Calu3 (cell line): ENCODE measurements at regions not wholly inside any gene's neighbourhood (a gene's known extent, or its start where the extent isn't known, plus 50 kb on each side); places are given as distances from the start of the nearest gene placed in this dataset.

ENCODE experiments used
- BruUV-seq: library from RNA; stranded (reverse); fragments of 400-500 nt; replicated peaks from 2 replicates; lab custom pipeline; 2021; lab: Mats Ljungman, UMichigan
- CTCF ChIA-PET: fragments of 300-600 bp; sonication (Branson Sonifier 250); formaldehyde crosslinking; loops from one replicate; lab custom pipeline; 2022; ENCODE audit warnings: antibody characterized with exemption; lab: Charles Lee
- DNase-seq: peaks from one replicate; pipeline ENCODE4 v3.0.0; 2022
- H3K27ac Mint-ChIP-seq: one replicate; pipeline ENCODE4 v1.8.0; 2022; ENCODE audit warnings: mixed read lengths; ENCODE audit not compliant: unreplicated experiment
- H3K27me3 Mint-ChIP-seq: one replicate; pipeline ENCODE4 v1.8.0; 2022; ENCODE audit warnings: mixed read lengths; ENCODE audit not compliant: unreplicated experiment
- H3K36me3 Mint-ChIP-seq: one replicate; pipeline ENCODE4 v1.8.0; 2022; ENCODE audit warnings: mild to moderate bottlenecking, moderate library complexity, mixed read lengths; ENCODE audit not compliant: insufficient read depth, unreplicated experiment
- H3K4me1 Mint-ChIP-seq: one replicate; pipeline ENCODE4 v1.8.0; 2022; ENCODE audit warnings: mild to moderate bottlenecking, low read depth, mixed read lengths; ENCODE audit not compliant: unreplicated experiment
- H3K4me3 Mint-ChIP-seq: one replicate; pipeline ENCODE4 v1.8.0; 2022; ENCODE audit warnings: mild to moderate bottlenecking, low read depth, moderate library complexity, mixed read lengths; ENCODE audit not compliant: unreplicated experiment
- H3K9me3 Mint-ChIP-seq: one replicate; pipeline ENCODE4 v1.8.0; 2022; ENCODE audit warnings: low read depth, mixed read lengths; ENCODE audit not compliant: unreplicated experiment
- intact Hi-C: fragments of 100-400 bp; cut with micrococcal nuclease; formaldehyde crosslinking; loops from one replicate; pipeline ENCODE4 v1.10.0; 2022; ENCODE audit not compliant: unreplicated experiment
- TF ChIP-seq, protein P1 (sequence below): fragments of 200-600 bp; IDR thresholded peaks from one replicate; pipeline ENCODE4 v1.8.0; 2022; ENCODE audit warnings: antibody characterized with exemption; ENCODE audit not compliant: unreplicated experiment

DNA sequence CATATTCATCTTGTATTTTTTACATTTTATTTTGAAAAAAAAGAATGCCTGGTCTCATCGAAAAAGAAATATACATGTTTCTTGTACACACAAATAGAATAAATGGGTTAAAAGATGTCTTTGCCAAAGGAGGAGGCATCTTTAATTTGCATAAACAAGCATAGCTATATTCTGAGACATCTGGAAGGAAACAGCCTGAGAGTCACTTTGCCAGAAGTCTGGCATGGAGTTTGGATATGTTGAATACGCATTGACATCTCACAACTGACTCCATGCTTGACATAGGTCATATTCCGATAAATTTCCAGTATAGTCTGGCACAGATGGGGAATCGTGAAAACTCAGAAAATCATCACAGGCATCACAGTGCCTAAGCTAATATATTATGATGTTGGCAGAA, 1317.5 kb upstream of the CELF4 start:
- H3K4me1 Mint-ChIP-seq = peaks cover 7% of the 10 kb centered on the region
- no peaks in the 10 kb centered on the region for H3K36me3 Mint-ChIP-seq
- H3K4me3 Mint-ChIP-seq = no peak overlapping the region
- TF ChIP-seq, protein P1, sequence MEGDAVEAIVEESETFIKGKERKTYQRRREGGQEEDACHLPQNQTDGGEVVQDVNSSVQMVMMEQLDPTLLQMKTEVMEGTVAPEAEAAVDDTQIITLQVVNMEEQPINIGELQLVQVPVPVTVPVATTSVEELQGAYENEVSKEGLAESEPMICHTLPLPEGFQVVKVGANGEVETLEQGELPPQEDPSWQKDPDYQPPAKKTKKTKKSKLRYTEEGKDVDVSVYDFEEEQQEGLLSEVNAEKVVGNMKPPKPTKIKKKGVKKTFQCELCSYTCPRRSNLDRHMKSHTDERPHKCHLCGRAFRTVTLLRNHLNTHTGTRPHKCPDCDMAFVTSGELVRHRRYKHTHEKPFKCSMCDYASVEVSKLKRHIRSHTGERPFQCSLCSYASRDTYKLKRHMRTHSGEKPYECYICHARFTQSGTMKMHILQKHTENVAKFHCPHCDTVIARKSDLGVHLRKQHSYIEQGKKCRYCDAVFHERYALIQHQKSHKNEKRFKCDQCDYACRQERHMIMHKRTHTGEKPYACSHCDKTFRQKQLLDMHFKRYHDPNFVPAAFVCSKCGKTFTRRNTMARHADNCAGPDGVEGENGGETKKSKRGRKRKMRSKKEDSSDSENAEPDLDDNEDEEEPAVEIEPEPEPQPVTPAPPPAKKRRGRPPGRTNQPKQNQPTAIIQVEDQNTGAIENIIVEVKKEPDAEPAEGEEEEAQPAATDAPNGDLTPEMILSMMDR = no peak
- H3K9me3 Mint-ChIP-seq = no peaks in the 10 kb centered on the region
- H3K27me3 Mint-ChIP-seq = no peaks in the 10 kb centered on the region
- intact Hi-C loops = no loop called here
- CTCF ChIA-PET = no interaction called here
- DNase-seq = no peak
- H3K27ac Mint-ChIP-seq = no peak overlapping the region
- BruUV-seq = no TSS peak

DNA sequence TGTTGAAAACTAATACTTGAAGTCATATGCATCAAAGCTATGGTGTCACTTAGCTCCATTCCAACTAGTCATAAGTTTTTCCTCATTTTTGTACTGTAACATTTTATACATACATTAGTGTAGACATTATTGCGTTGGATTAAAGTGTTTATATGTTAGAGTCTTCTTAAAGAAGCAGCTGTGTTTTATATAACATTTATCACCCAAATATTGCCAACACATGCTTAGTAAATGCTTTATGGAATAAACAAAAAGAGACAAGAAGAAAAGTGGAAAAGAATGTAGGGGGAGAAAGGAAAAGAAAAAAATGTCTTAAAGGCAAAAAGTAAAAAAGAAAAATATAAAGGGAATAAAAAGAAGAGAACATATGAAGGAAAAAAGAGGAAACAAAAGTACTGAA, 1314.3 kb upstream of the CELF4 start:
- TF ChIP-seq, protein P1 = no peak
- Mint-ChIP-seq H3K27me3 (no peaks in the 10 kb centered on the region), H3K36me3 (no peaks in the 10 kb centered on the region), H3K4me1 (peaks cover 3% of the 10 kb centered on the region), H3K4me3 (no peak overlapping the region), H3K9me3 (no peaks in the 10 kb centered on the region), H3K27ac (no peak overlapping the region)
- intact Hi-C loops = no loop called here
- CTCF ChIA-PET = no interaction called here
- BruUV-seq = no TSS peak
- no peak for DNase-seq

- Mint-ChIP-seq H3K4me1 (no peaks in the 10 kb centered on the region), H3K36me3 (no peaks in the 10 kb centered on the region), H3K27me3 (no peaks in the 10 kb centered on the region), H3K9me3 (no peaks in the 10 kb centered on the region), H3K4me3 (no peak overlapping the region), H3K27ac (no peak overlapping the region)
- no peak for DNase-seq
- TF ChIP-seq, protein P1 = no peak
- CTCF ChIA-PET = no interaction called here
- intact Hi-C loops = no loop called here
- no TSS peak for BruUV-seq
These were observed 1306.7 kb upstream of the CELF4 start for GRCh38 chr18:38872342-38872741.

DNA sequence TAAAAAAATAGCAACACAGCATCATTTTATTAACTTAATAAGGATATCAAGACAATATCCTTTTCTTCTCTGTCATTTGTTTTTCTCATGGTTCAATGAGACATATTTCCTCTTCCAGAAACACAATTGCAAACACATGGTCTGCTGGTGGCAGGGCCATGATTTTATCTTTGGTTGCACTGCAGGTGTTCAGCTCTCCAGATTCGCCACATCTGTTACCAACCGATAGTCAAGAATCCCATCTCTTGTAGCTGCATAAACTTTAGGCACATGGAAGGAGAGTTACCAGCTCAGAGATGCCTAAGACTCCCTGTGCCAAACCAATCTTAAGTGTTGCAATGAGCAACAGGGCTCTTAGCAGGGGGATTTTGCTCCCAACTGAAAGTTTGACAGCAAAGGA, 1303.2 kb upstream of the CELF4 start:
- no peak overlapping the region for H3K27ac Mint-ChIP-seq
- intact Hi-C loops = no loop called here
- H3K4me1 Mint-ChIP-seq = peaks cover under 1% of the 10 kb centered on the region
- no TSS peak for BruUV-seq
- CTCF ChIA-PET = interaction anchor here (0.6 kb wide), 1 partner anchor 10 kb away, joined by 3 read pairs; no protein-coding TSS in a partner anchor
- H3K27me3 Mint-ChIP-seq = no peaks in the 10 kb centered on the region
- TF ChIP-seq, protein P1 = no peak
- H3K4me3 Mint-ChIP-seq = no peak overlapping the region
- H3K9me3 Mint-ChIP-seq = no peaks in the 10 kb centered on the region
- DNase-seq = no peak
- no peaks in the 10 kb centered on the region for H3K36me3 Mint-ChIP-seq
